ENCODE measurements at regions not wholly inside any gene's neighbourhood (a gene's known extent, or its start where the extent isn't known, plus 50 kb on each side); places are given as distances from the start of the nearest gene placed in this dataset.

GRCh38 chr13:81781471-81781870 is 1440.5 kb upstream of the SPRY2 start:
- no peaks in the 10 kb centered on the region for H3K27me3 ChIP-seq (ENCODE audit: insufficient read depth, low read length)
- no peaks in the 10 kb centered on the region for H3K36me3 ChIP-seq (ENCODE audit: insufficient read depth, low read length)
- no peaks in the 10 kb centered on the region for H3K36me3 Mint-ChIP-seq
- H3K4me1 Mint-ChIP-seq, result no peaks in the 10 kb centered on the region
- intact Hi-C loops (cut with micrococcal nuclease), result no loop called here
- DNase-seq, result no peak
- no peaks in the 10 kb centered on the region for H3K4me1 ChIP-seq (ENCODE audit: insufficient read depth, low read length)
- H3K27me3 Mint-ChIP-seq, result no peaks in the 10 kb centered on the region
- H3K4me3 Mint-ChIP-seq, result no peak overlapping the region
- ChIA-PET CTCF (ENCODE audit: partially characterized antibody) (no interaction called here), POLR2A (ENCODE audit: partially characterized antibody) (no interaction called here)
- no peak overlapping the region for H3K27ac ChIP-seq (ENCODE audit: low read depth, low read length)
- H3K4me3 ChIP-seq (ENCODE audit: low read length in 2 of 2), result no peak overlapping the region
- no peak overlapping the region for H3K27ac Mint-ChIP-seq
- H3K9me3 Mint-ChIP-seq, result peaks cover 0 to 15% (median 5%) of the 10 kb centered on the region in 8 donors
- no peaks in the 10 kb centered on the region for H3K9me3 ChIP-seq (ENCODE audit: control insufficient read depth in 1 of 2, low read length in 2 of 2)

- H3K27ac Mint-ChIP-seq, result no peak overlapping the region
- no peak overlapping the region for H3K4me3 Mint-ChIP-seq
- POLR2A ChIA-PET (ENCODE audit: partially characterized antibody), result no interaction called here
Observed at GRCh38 chr13:81779876-81780275, 1439.0 kb upstream of the SPRY2 start.

GRCh38 chr13:81778350-81778749 is 1437.4 kb upstream of the SPRY2 start:
- Histone ChIP-seq H3K27me3 (ENCODE audit: insufficient read depth, low read length) (no peaks in the 10 kb centered on the region), H3K9me3 (ENCODE audit: control insufficient read depth in 1 of 2, low read length in 2 of 2) (no peaks in the 10 kb centered on the region), H3K4me3 (ENCODE audit: low read length in 2 of 2) (no peak overlapping the region), H3K36me3 (ENCODE audit: insufficient read depth, low read length) (no peaks in the 10 kb centered on the region), H3K4me1 (ENCODE audit: insufficient read depth, low read length) (no peaks in the 10 kb centered on the region), H3K27ac (ENCODE audit: low read depth, low read length) (no peak overlapping the region)
- intact Hi-C loops (cut with micrococcal nuclease), result no loop called here
- H3K36me3 Mint-ChIP-seq, result no peaks in the 10 kb centered on the region
- H3K27me3 Mint-ChIP-seq, result no peaks in the 10 kb centered on the region
- DNase-seq, result no peak
- H3K27ac Mint-ChIP-seq, result no peak overlapping the region
- no peak overlapping the region for H3K4me3 Mint-ChIP-seq
- H3K9me3 Mint-ChIP-seq, result peaks cover 0 to 15% (median 5%) of the 10 kb centered on the region in 8 donors
- ChIA-PET CTCF (ENCODE audit: partially characterized antibody) (no interaction called here), POLR2A (ENCODE audit: partially characterized antibody) (no interaction called here)
- no peaks in the 10 kb centered on the region for H3K4me1 Mint-ChIP-seq

More at GRCh38 chr13:81779876-81780275, 1439.0 kb upstream of the SPRY2 start:
- Mint-ChIP-seq H3K4me1 (no peaks in the 10 kb centered on the region), H3K9me3 (peaks cover 0 to 13% (median 4%) of the 10 kb centered on the region in 8 donors), H3K27me3 (no peaks in the 10 kb centered on the region), H3K36me3 (no peaks in the 10 kb centered on the region)
- Histone ChIP-seq H3K4me1 (ENCODE audit: insufficient read depth, low read length) (no peaks in the 10 kb centered on the region), H3K9me3 (ENCODE audit: control insufficient read depth in 1 of 2, low read length in 2 of 2) (no peaks in the 10 kb centered on the region), H3K36me3 (ENCODE audit: insufficient read depth, low read length) (no peaks in the 10 kb centered on the region), H3K27ac (ENCODE audit: low read depth, low read length) (no peak overlapping the region), H3K4me3 (ENCODE audit: low read length in 2 of 2) (no peak overlapping the region), H3K27me3 (ENCODE audit: insufficient read depth, low read length) (no peaks in the 10 kb centered on the region)
- no peak for DNase-seq
- intact Hi-C loops (cut with micrococcal nuclease), result no loop called here
- CTCF ChIA-PET (ENCODE audit: partially characterized antibody), result no interaction called here

GRCh38 chr13:81773263-81773662 is 1432.3 kb upstream of the SPRY2 start:
- no peak overlapping the region for H3K4me3 Mint-ChIP-seq
- ChIA-PET CTCF (ENCODE audit: partially characterized antibody) (no interaction called here), POLR2A (ENCODE audit: partially characterized antibody) (no interaction called here)
- H3K27ac Mint-ChIP-seq, result no peak overlapping the region
- H3K36me3 ChIP-seq (ENCODE audit: insufficient read depth, low read length), result no peaks in the 10 kb centered on the region
- H3K36me3 Mint-ChIP-seq, result no peaks in the 10 kb centered on the region
- peaks cover 0 to 14% (median 1%) of the 10 kb centered on the region in 8 donors for H3K9me3 Mint-ChIP-seq
- no peak for DNase-seq
- H3K4me3 ChIP-seq (ENCODE audit: low read length in 2 of 2), result no peak overlapping the region
- no peaks in the 10 kb centered on the region for H3K4me1 Mint-ChIP-seq
- H3K9me3 ChIP-seq (ENCODE audit: control insufficient read depth in 1 of 2, low read length in 2 of 2), result no peaks in the 10 kb centered on the region
- no peaks in the 10 kb centered on the region for H3K4me1 ChIP-seq (ENCODE audit: insufficient read depth, low read length)
- H3K27me3 ChIP-seq (ENCODE audit: insufficient read depth, low read length), result no peaks in the 10 kb centered on the region
- intact Hi-C loops (cut with micrococcal nuclease), result no loop called here
- H3K27ac ChIP-seq (ENCODE audit: low read depth, low read length), result no peak overlapping the region
- no peaks in the 10 kb centered on the region for H3K27me3 Mint-ChIP-seq

- POLR2A ChIA-PET (ENCODE audit: partially characterized antibody), result no interaction called here
- CTCF ChIA-PET (ENCODE audit: partially characterized antibody), result no interaction called here
- no peak overlapping the region for H3K27ac Mint-ChIP-seq
Observed at GRCh38 chr13:81771951-81772350, 1431.0 kb upstream of the SPRY2 start.

GRCh38 chr13:81770868-81771505 is 1430.1 kb upstream of the SPRY2 start:
- CTCF ChIA-PET (ENCODE audit: partially characterized antibody), result no interaction called here
- H3K27ac ChIP-seq (ENCODE audit: low read depth, low read length), result no peak overlapping the region
- no peaks in the 10 kb centered on the region for H3K36me3 ChIP-seq (ENCODE audit: insufficient read depth, low read length)
- H3K4me3 ChIP-seq (ENCODE audit: low read length in 2 of 2), result no peak overlapping the region
- DNase-seq, result no peak
- no peaks in the 10 kb centered on the region for H3K4me1 ChIP-seq (ENCODE audit: insufficient read depth, low read length)
- no peaks in the 10 kb centered on the region for H3K27me3 ChIP-seq (ENCODE audit: insufficient read depth, low read length)
- H3K9me3 ChIP-seq (ENCODE audit: control insufficient read depth in 1 of 2, low read length in 2 of 2), result no peaks in the 10 kb centered on the region
- no peaks in the 10 kb centered on the region for H3K36me3 Mint-ChIP-seq
- H3K27ac Mint-ChIP-seq, result no peak overlapping the region
- H3K4me1 Mint-ChIP-seq, result no peaks in the 10 kb centered on the region
- no peak overlapping the region for H3K4me3 Mint-ChIP-seq
- H3K27me3 Mint-ChIP-seq, result no peaks in the 10 kb centered on the region
- peaks cover 0 to 10% (median 0%) of the 10 kb centered on the region in 8 donors for H3K9me3 Mint-ChIP-seq
- POLR2A ChIA-PET (ENCODE audit: partially characterized antibody), result no interaction called here
- intact Hi-C loops (cut with micrococcal nuclease), result no loop called here

More at GRCh38 chr13:81771951-81772350, 1431.0 kb upstream of the SPRY2 start:
- H3K36me3 ChIP-seq (ENCODE audit: insufficient read depth, low read length), result no peaks in the 10 kb centered on the region
- no peaks in the 10 kb centered on the region for H3K36me3 Mint-ChIP-seq
- H3K4me1 ChIP-seq (ENCODE audit: insufficient read depth, low read length), result no peaks in the 10 kb centered on the region
- no peak overlapping the region for H3K27ac ChIP-seq (ENCODE audit: low read depth, low read length)
- H3K4me1 Mint-ChIP-seq, result no peaks in the 10 kb centered on the region
- peaks cover 0 to 10% (median 1%) of the 10 kb centered on the region in 8 donors for H3K9me3 Mint-ChIP-seq
- DNase-seq, result no peak
- intact Hi-C loops (cut with micrococcal nuclease), result no loop called here
- no peaks in the 10 kb centered on the region for H3K27me3 Mint-ChIP-seq
- H3K4me3 ChIP-seq (ENCODE audit: low read length in 2 of 2), result no peak overlapping the region
- H3K27me3 ChIP-seq (ENCODE audit: insufficient read depth, low read length), result no peaks in the 10 kb centered on the region
- H3K4me3 Mint-ChIP-seq, result no peak overlapping the region
- H3K9me3 ChIP-seq (ENCODE audit: control insufficient read depth in 1 of 2, low read length in 2 of 2), result no peaks in the 10 kb centered on the region

- Histone ChIP-seq H3K36me3 (ENCODE audit: insufficient read depth, low read length) (no peaks in the 10 kb centered on the region), H3K9me3 (ENCODE audit: control insufficient read depth in 1 of 2, low read length in 2 of 2) (no peaks in the 10 kb centered on the region), H3K4me3 (ENCODE audit: low read length in 2 of 2) (no peak overlapping the region), H3K27ac (ENCODE audit: low read depth, low read length) (no peak overlapping the region), H3K27me3 (ENCODE audit: insufficient read depth, low read length) (no peaks in the 10 kb centered on the region), H3K4me1 (ENCODE audit: insufficient read depth, low read length) (no peaks in the 10 kb centered on the region)
- Mint-ChIP-seq H3K4me1 (no peaks in the 10 kb centered on the region), H3K27ac (no peak overlapping the region), H3K4me3 (no peak overlapping the region), H3K27me3 (no peaks in the 10 kb centered on the region), H3K36me3 (no peaks in the 10 kb centered on the region), H3K9me3 (peaks cover 2 to 18% (median 9%) of the 10 kb centered on the region in 8 donors)
- intact Hi-C loops (cut with micrococcal nuclease), result no loop called here
- DNase-seq, result no peak
- ChIA-PET CTCF (ENCODE audit: partially characterized antibody) (no interaction called here), POLR2A (ENCODE audit: partially characterized antibody) (no interaction called here)
Observed at GRCh38 chr13:81762449-81762848, 1421.5 kb upstream of the SPRY2 start.

GRCh38 chr13:81760316-81760715 is 1419.4 kb upstream of the SPRY2 start:
- ChIA-PET POLR2A (ENCODE audit: partially characterized antibody) (no interaction called here), CTCF (ENCODE audit: partially characterized antibody) (no interaction called here)
- intact Hi-C loops (cut with micrococcal nuclease), result no loop called here
- DNase-seq, result no peak
- Histone ChIP-seq H3K4me3 (ENCODE audit: low read length in 2 of 2) (no peak overlapping the region), H3K36me3 (ENCODE audit: insufficient read depth, low read length) (no peaks in the 10 kb centered on the region), H3K27me3 (ENCODE audit: insufficient read depth, low read length) (no peaks in the 10 kb centered on the region), H3K4me1 (ENCODE audit: insufficient read depth, low read length) (no peaks in the 10 kb centered on the region), H3K27ac (ENCODE audit: low read depth, low read length) (no peak overlapping the region), H3K9me3 (ENCODE audit: control insufficient read depth in 1 of 2, low read length in 2 of 2) (no peaks in the 10 kb centered on the region)
- H3K27ac Mint-ChIP-seq, result no peak overlapping the region
- H3K27me3 Mint-ChIP-seq, result no peaks in the 10 kb centered on the region
- peaks cover 2 to 20% (median 9%) of the 10 kb centered on the region in 8 donors for H3K9me3 Mint-ChIP-seq
- H3K36me3 Mint-ChIP-seq, result no peaks in the 10 kb centered on the region
- H3K4me1 Mint-ChIP-seq, result no peaks in the 10 kb centered on the region
- H3K4me3 Mint-ChIP-seq, result no peak overlapping the region

Measured in CD4-positive, alpha-beta memory T cell (primary cell).